HepG2 (cell line): ENCODE measurements at regions not wholly inside any gene's neighbourhood (a gene's known extent, or its start where the extent isn't known, plus 50 kb on each side); places are given as distances from the start of the nearest gene placed in this dataset.

Experiments
- ATAC-seq: fragments of 200-7000 bp; cut with Tn5 transposase; 3 replicates; pipeline ENCODE4 v1.9.1; 2020; ENCODE audit warnings: mild to moderate bottlenecking, moderate library complexity
- BruUV-seq: library from RNA; stranded (reverse); fragments of 400-500 nt; replicated peaks from 2 replicates; lab custom pipeline; 2021; lab: Mats Ljungman, UMichigan
- CTCF ChIA-PET: fragments of 300-600 bp; formaldehyde crosslinking; extraction: SDS; loops from one replicate; lab custom pipeline; 2021; ENCODE audit warnings: low total read pairs, inconsistent platforms, low intra/inter-chr PET ratio; lab: Yijun Ruan, JAX
- POLR2A ChIA-PET: fragments of 350-600 bp; sonication (Branson Sonifier 250); formaldehyde crosslinking; loops from one replicate; lab custom pipeline; 2020; ENCODE audit warnings: antibody characterized with exemption, inconsistent platforms; lab: Yijun Ruan, JAX
- DNase-seq: peaks from one replicate; pipeline ENCODE4 v3.0.0-alpha.2; 2015; ENCODE audit warnings: low spot score
- FAIRE-seq: peaks from 3 replicates; lab custom pipeline; 2011; peaks lifted over from hg19 to GRCh38; lab: Jason Lieb, UNC
- H2AFZ ChIP-seq: one replicate; pipeline ENCODE4 v1.6.1; 2011; ENCODE audit warnings: low read length, inconsistent platforms
- H3K27ac ChIP-seq: fragments of 300-600 bp; 3 replicates; pipeline ENCODE4 v1.8.0; 2011; ENCODE audit warnings: mixed run types, mild to moderate bottlenecking, mixed read lengths, low read length, inconsistent platforms; ENCODE audit not compliant: insufficient read depth; ENCODE audit errors: extremely low read length
- H3K27me3 ChIP-seq, 2 experiments: fragments of 200-600 bp in 1 of 2; 2 replicates in 1 of 2; 3 replicates in 1 of 2; pipeline versions ENCODE4 v1.6.0 to v1.8.0; 2011; ENCODE audit warnings: low read length in 2 of 2, mild to moderate bottlenecking in 2 of 2, moderate library complexity in 2 of 2, inconsistent platforms in 1 of 2; ENCODE audit not compliant: insufficient read depth in 2 of 2, control insufficient read depth in 1 of 2
- H3K36me3 ChIP-seq, 2 experiments: fragments of 200-600 bp in 1 of 2; replicated peaks in 1 of 2; 2 replicates in 1 of 2; 3 replicates in 1 of 2; pipeline versions ENCODE4 v1.5.1 to v1.8.0; 2011; ENCODE audit warnings: low read length in 2 of 2, inconsistent platforms in 1 of 2; ENCODE audit not compliant: insufficient read depth in 2 of 2, control insufficient read depth in 1 of 2
- H3K4me1 ChIP-seq: 2 replicates; pipeline ENCODE4 v1.5.1; 2012; ENCODE audit warnings: low read length, inconsistent platforms; ENCODE audit not compliant: insufficient read depth
- H3K4me2 ChIP-seq: 2 replicates; pipeline ENCODE4 v1.6.0; 2011; ENCODE audit warnings: low read depth, low read length, inconsistent platforms
- H3K4me3 ChIP-seq, 3 experiments: fragments of 200-600 bp in 1 of 3; sonication (generic), shearing (Covaris generic) in 1 of 3; replicated peaks in 1 of 3; 2 replicates each; pipeline ENCODE4 v1.5.1; 2011 to 2016; ENCODE audit warnings: low read length in 3 of 3, inconsistent platforms in 2 of 3, low read depth in 2 of 3, mild to moderate bottlenecking in 2 of 3, control low read depth in 1 of 3, mixed read lengths in 1 of 3; ENCODE audit not compliant: insufficient read depth in 1 of 3
- H3K79me2 ChIP-seq: one replicate; pipeline ENCODE4 v1.6.1; 2011; ENCODE audit warnings: low read length, inconsistent platforms; ENCODE audit not compliant: insufficient read depth
- H3K9ac ChIP-seq: 2 replicates; pipeline ENCODE4 v1.6.0; 2011; ENCODE audit warnings: mild to moderate bottlenecking, low read depth, low read length, inconsistent platforms; ENCODE audit not compliant: insufficient read depth
- H3K9me3 ChIP-seq: 2 replicates; pipeline ENCODE4 v1.5.1; 2012; ENCODE audit warnings: mild to moderate bottlenecking, low read length
- H4K20me1 ChIP-seq: 2 replicates; pipeline ENCODE4 v1.6.0; 2011; ENCODE audit warnings: inconsistent platforms, mild to moderate bottlenecking, low read length, moderate library complexity; ENCODE audit not compliant: insufficient read depth
- AHDC1 ChIP-seq: sonication (generic); formaldehyde crosslinking; IDR thresholded peaks from 2 replicates; pipeline ENCODE4 v1.5.1; 2020; ENCODE audit warnings: mild to moderate bottlenecking, missing genetic modification reagents, borderline replicate concordance
- ARID5B ChIP-seq: IDR thresholded peaks from 2 replicates; pipeline ENCODE4 v1.4.0; 2020; ENCODE audit warnings: mild to moderate bottlenecking, missing genetic modification reagents
- CAMTA2 ChIP-seq: sonication (generic); formaldehyde crosslinking; IDR thresholded peaks from 2 replicates; pipeline ENCODE4 v1.4.0; 2020; ENCODE audit warnings: mild to moderate bottlenecking, missing genetic modification reagents, borderline replicate concordance
- CCDC6 ChIP-seq: sonication (generic); formaldehyde crosslinking; IDR thresholded peaks from 2 replicates; pipeline ENCODE4 v1.8.1; 2022; ENCODE audit warnings: mild to moderate bottlenecking, missing genetic modification reagents, moderate library complexity
- FOSL2 ChIP-seq: sonication (generic); formaldehyde crosslinking; IDR thresholded peaks from 2 replicates; pipeline ENCODE4 v1.4.0; 2020; ENCODE audit warnings: missing genetic modification reagents
- FOXA3 ChIP-seq: IDR thresholded peaks from 2 replicates; pipeline ENCODE4 v1.6.1; 2016; ENCODE audit warnings: missing genetic modification reagents, missing compliant biosample characterization
- GPN1 ChIP-seq: sonication (generic); formaldehyde crosslinking; IDR thresholded peaks from 2 replicates; pipeline ENCODE4 v1.5.1; 2020; ENCODE audit warnings: missing genetic modification reagents, borderline replicate concordance
- MAFF ChIP-seq: IDR thresholded peaks from 2 replicates; pipeline ENCODE4 v1.6.1; 2011; ENCODE audit warnings: low read depth, low read length, improper control_type of control experiment
- PHF5A ChIP-seq: IDR thresholded peaks from one replicate; pipeline ENCODE4 v1.6.1; 2018; ENCODE audit warnings: low read depth, missing genetic modification reagents; ENCODE audit not compliant: unreplicated experiment
- PITX1 ChIP-seq: sonication (generic); formaldehyde crosslinking; IDR thresholded peaks from 2 replicates; pipeline ENCODE4 v1.5.1; 2020; ENCODE audit warnings: mild to moderate bottlenecking, missing genetic modification reagents
- ZNF124 ChIP-seq: sonication (generic); formaldehyde crosslinking; IDR thresholded peaks from 2 replicates; pipeline ENCODE4 v1.4.0; 2020; ENCODE audit warnings: missing genetic modification reagents
- ZNF616 ChIP-seq: sonication (generic); formaldehyde crosslinking; IDR thresholded peaks from 2 replicates; pipeline ENCODE4 v1.5.0; 2020; ENCODE audit warnings: low read depth, mild to moderate bottlenecking, missing genetic modification reagents
- WGBS: methylation state at CpG from one replicate; pipeline ENCODE4 v1.1.6; 2017; ENCODE audit warnings: low lambda C conversion rate; 5-methylcytosine and 5-hydroxymethylcytosine counted together
- in situ Hi-C: cut with HindIII; loops from 2 replicates; pipeline ENCODE4 v1.10.0; 2017; ENCODE audit warnings: low pct_unique_long_range_greater_than_20kb; ENCODE audit not compliant: extremely low pct_ligation_motif_present
- intact Hi-C: fragments of 100-400 bp; cut with micrococcal nuclease; formaldehyde crosslinking; loops from one replicate; pipeline ENCODE4 v1.10.0; 2022; ENCODE audit not compliant: unreplicated experiment
- TF ChIP-seq, protein P1 (sequence below): sonication (generic); formaldehyde crosslinking; IDR thresholded peaks from 2 replicates; pipeline ENCODE4 v1.4.0; 2020; ENCODE audit warnings: mild to moderate bottlenecking, missing genetic modification reagents

DNA sequence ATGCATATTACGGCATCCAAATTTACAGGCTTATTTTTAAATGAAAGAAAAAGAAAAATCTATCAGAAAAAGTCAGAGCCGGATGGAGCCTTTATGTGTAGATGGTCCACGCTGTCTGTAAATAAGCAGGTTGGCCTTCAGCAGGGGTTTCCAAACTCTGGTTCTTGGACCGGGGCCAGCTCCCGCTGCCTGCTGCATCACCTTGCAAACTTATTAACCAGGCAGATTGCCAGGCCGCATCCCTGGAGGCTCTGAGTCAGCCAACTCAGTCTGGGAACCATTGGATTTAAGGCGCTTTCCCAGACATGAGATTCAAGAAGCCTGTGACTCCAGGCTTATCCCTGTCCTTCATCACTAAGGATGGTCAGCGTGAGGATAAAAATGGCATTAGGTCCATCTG, 212.4 kb downstream of the OPA1 start:
- WGBS = 14% methylated on average over 8 of the region's 8 CpGs
- H3K27me3 ChIP-seq = peaks cover 4 to 46% of the 10 kb centered on the region in 2 experiments; a peak in 3 of 5 replicates
- no peaks in the 10 kb centered on the region for H4K20me1 ChIP-seq
- ATAC-seq (peak; percentile 76), FAIRE-seq (peak; percentile 30), DNase-seq (peak; percentile 63)
- no peaks in the 10 kb centered on the region for H3K9me3 ChIP-seq
- no peak overlapping the region for H3K4me3 ChIP-seq
- peaks cover 16% of the 10 kb centered on the region for H3K4me1 ChIP-seq
- in situ Hi-C loops = no loop called here
- no peaks in the 10 kb centered on the region for H3K79me2 ChIP-seq
- BruUV-seq = no TSS peak
- H3K4me2 ChIP-seq = no peak overlapping the region
- intact Hi-C loops = no loop called here
- H3K9ac ChIP-seq = no peak overlapping the region
- no peak overlapping the region for H2AFZ ChIP-seq
- POLR2A ChIA-PET = no interaction called here
- H3K36me3 ChIP-seq = no peaks in the 10 kb centered on the region
- no peak overlapping the region for H3K27ac ChIP-seq
- CTCF ChIA-PET = no interaction called here
- peak; percentile 58 for TF ChIP-seq FOXA3 (CRISPR knock-in tag)
- TF ChIP-seq GPN1 (CRISPR knock-in tag) = no peak
- TF ChIP-seq ARID5B (CRISPR knock-in tag) = peak; percentile 44; the same call in 1 of the 2 replicates
- no peak for TF ChIP-seq CCDC6 (CRISPR knock-in tag)
- no peak for TF ChIP-seq ZNF124 (CRISPR knock-in tag)
- TF ChIP-seq MAFF = 0 out of 2 replicates have a peak, but pooled peaks have one; percentile 4
- TF ChIP-seq PITX1 (CRISPR knock-in tag) = no peak
- TF ChIP-seq PHF5A (CRISPR knock-in tag) = no peak
- TF ChIP-seq, protein P1, sequence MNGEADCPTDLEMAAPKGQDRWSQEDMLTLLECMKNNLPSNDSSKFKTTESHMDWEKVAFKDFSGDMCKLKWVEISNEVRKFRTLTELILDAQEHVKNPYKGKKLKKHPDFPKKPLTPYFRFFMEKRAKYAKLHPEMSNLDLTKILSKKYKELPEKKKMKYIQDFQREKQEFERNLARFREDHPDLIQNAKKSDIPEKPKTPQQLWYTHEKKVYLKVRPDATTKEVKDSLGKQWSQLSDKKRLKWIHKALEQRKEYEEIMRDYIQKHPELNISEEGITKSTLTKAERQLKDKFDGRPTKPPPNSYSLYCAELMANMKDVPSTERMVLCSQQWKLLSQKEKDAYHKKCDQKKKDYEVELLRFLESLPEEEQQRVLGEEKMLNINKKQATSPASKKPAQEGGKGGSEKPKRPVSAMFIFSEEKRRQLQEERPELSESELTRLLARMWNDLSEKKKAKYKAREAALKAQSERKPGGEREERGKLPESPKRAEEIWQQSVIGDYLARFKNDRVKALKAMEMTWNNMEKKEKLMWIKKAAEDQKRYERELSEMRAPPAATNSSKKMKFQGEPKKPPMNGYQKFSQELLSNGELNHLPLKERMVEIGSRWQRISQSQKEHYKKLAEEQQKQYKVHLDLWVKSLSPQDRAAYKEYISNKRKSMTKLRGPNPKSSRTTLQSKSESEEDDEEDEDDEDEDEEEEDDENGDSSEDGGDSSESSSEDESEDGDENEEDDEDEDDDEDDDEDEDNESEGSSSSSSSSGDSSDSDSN = no peak
- TF ChIP-seq ZNF616 (CRISPR knock-in tag) = no peak
- TF ChIP-seq AHDC1 (CRISPR knock-in tag) = peak; percentile 22; the same call in 1 of the 2 replicates
- TF ChIP-seq FOSL2 (CRISPR knock-in tag) = peak; percentile 78
- no peak for TF ChIP-seq CAMTA2 (CRISPR knock-in tag)
